ENCODE measurements at regions not wholly inside any gene's neighbourhood (a gene's known extent, or its start where the extent isn't known, plus 50 kb on each side); places are given as distances from the start of the nearest gene placed in this dataset.

GRCh38 chr2:33877348-33878016, 278.4 kb upstream of the FAM98A start:
- H3K4me3 ChIP-seq (ENCODE audit: low read depth, low read length) = no peak overlapping the region
- no peak for DNase-seq (ENCODE audit: low read depth)
- TF ChIP-seq CTCF (IDR thresholded peaks at IDR 0.05; ENCODE audit: low read depth, low read length) (no peak), MAX (IDR thresholded peaks at IDR 0.05; ENCODE audit: low read depth, low read length) (no peak)

- no peak for TF ChIP-seq POLR2A (IDR thresholded peaks at IDR 0.05; ENCODE audit: extremely low read depth, insufficient read length)
- TF ChIP-seq MYC (IDR thresholded peaks at IDR 0.05; ENCODE audit: low read depth, low read length) = no peak
- TF ChIP-seq MAX (IDR thresholded peaks at IDR 0.05; ENCODE audit: low read depth, low read length) = no peak
- TF ChIP-seq CTCF (IDR thresholded peaks at IDR 0.05; ENCODE audit: low read depth, low read length) = no peak
- DNase-seq (ENCODE audit: low read depth) = no peak
Measured at GRCh38 chr2:33873076-33873605, 274.0 kb upstream of the FAM98A start.

GRCh38 chr2:33859811-33860461, 260.8 kb upstream of the FAM98A start:
- no peak overlapping the region for H3K4me3 ChIP-seq (ENCODE audit: low read depth, low read length)
- DNase-seq (ENCODE audit: low read depth) = no peak
- TF ChIP-seq MAX (IDR thresholded peaks at IDR 0.05; ENCODE audit: low read depth, low read length) (no peak), CTCF (IDR thresholded peaks at IDR 0.05; ENCODE audit: low read depth, low read length) (no peak), MYC (IDR thresholded peaks at IDR 0.05; ENCODE audit: low read depth, low read length) (no peak), POLR2A (IDR thresholded peaks at IDR 0.05; ENCODE audit: extremely low read depth, insufficient read length) (no peak)

More at GRCh38 chr2:33873076-33873605, 274.0 kb upstream of the FAM98A start:
- no peak overlapping the region for H3K4me3 ChIP-seq (ENCODE audit: low read depth, low read length)

- no peak for DNase-seq (ENCODE audit: low read depth)
- TF ChIP-seq MAX (IDR thresholded peaks at IDR 0.05; ENCODE audit: low read depth, low read length) (no peak), CTCF (IDR thresholded peaks at IDR 0.05; ENCODE audit: low read depth, low read length) (no peak), MYC (IDR thresholded peaks at IDR 0.05; ENCODE audit: low read depth, low read length) (no peak), POLR2A (IDR thresholded peaks at IDR 0.05; ENCODE audit: extremely low read depth, insufficient read length) (no peak)
- H3K4me3 ChIP-seq (ENCODE audit: low read depth, low read length) = no peak overlapping the region
Measured at GRCh38 chr2:33859176-33859575, 260.1 kb upstream of the FAM98A start.

- TF ChIP-seq POLR2A (IDR thresholded peaks at IDR 0.05; ENCODE audit: extremely low read depth, insufficient read length) (no peak), MYC (IDR thresholded peaks at IDR 0.05; ENCODE audit: low read depth, low read length) (no peak), MAX (IDR thresholded peaks at IDR 0.05; ENCODE audit: low read depth, low read length) (no peak), CTCF (IDR thresholded peaks at IDR 0.05; ENCODE audit: low read depth, low read length) (no peak)
- no peak for DNase-seq (ENCODE audit: low read depth)
- no peak overlapping the region for H3K4me3 ChIP-seq (ENCODE audit: low read depth, low read length)
Measured at GRCh38 chr2:33848486-33848885, 249.4 kb upstream of the FAM98A start.
